ENCODE measurements at regions not wholly inside any gene's neighbourhood (a gene's known extent, or its start where the extent isn't known, plus 50 kb on each side); places are given as distances from the start of the nearest gene placed in this dataset.
A peak's percentile ranks its signal among the peaks of the same experiment; 100 is the strongest.

GRCh38 chr3:72487946-72488737 is 360.1 kb downstream of the SHQ1 start:
- Histone ChIP-seq H3K36me3 (ENCODE audit: control insufficient read depth, insufficient read depth, low read length) (no peaks in the 10 kb centered on the region), H3K27me3 (ENCODE audit: control insufficient read depth, insufficient read depth, low read length) (no peaks in the 10 kb centered on the region), H3K9me3 (ENCODE audit: control insufficient read depth, insufficient read depth, low read length) (no peaks in the 10 kb centered on the region), H3K4me3 (ENCODE audit: low read length) (no peak overlapping the region), H3K4me1 (ENCODE audit: control insufficient read depth, insufficient read depth, low read length) (peaks cover 16% of the 10 kb centered on the region), H3K27ac (ENCODE audit: low read length) (no peak overlapping the region)
- H3K36me3 Mint-ChIP-seq = no peaks in the 10 kb centered on the region
- H3K4me1 Mint-ChIP-seq = peaks cover 17 to 19% of the 10 kb centered on the region in 2 donors
- H3K9me3 Mint-ChIP-seq = no peaks in the 10 kb centered on the region
- no peak for TF ChIP-seq CTCF (IDR thresholded peaks at IDR 0.05)
- no peak overlapping the region for H3K4me3 Mint-ChIP-seq
- H3K27ac Mint-ChIP-seq = peak overlapping the region in 1 of 2 donors; percentile 56
- intact Hi-C loops (cut with micrococcal nuclease) = no loop called here
- no peak for DNase-seq
- H3K27me3 Mint-ChIP-seq (ENCODE audit: low read depth in 2 of 2) = no peaks in the 10 kb centered on the region
- WGBS (ENCODE audit: insufficient coverage) = 71% methylated on average over 9 of the region's 9 CpGs
- ATAC-seq = no peak

- no peak overlapping the region for H3K4me3 ChIP-seq (ENCODE audit: low read length)
- H3K4me1 Mint-ChIP-seq = peaks cover 26 to 28% of the 10 kb centered on the region in 2 donors
- WGBS (ENCODE audit: insufficient coverage) = 45% methylated on average over 11 of the region's 11 CpGs
- intact Hi-C loops (cut with micrococcal nuclease) = no loop called here
- DNase-seq = no peak
- H3K36me3 Mint-ChIP-seq = no peaks in the 10 kb centered on the region
- H3K4me3 Mint-ChIP-seq = no peak overlapping the region
- no peaks in the 10 kb centered on the region for H3K36me3 ChIP-seq (ENCODE audit: control insufficient read depth, insufficient read depth, low read length)
- peaks cover 24% of the 10 kb centered on the region for H3K4me1 ChIP-seq (ENCODE audit: control insufficient read depth, insufficient read depth, low read length)
- H3K27me3 ChIP-seq (ENCODE audit: control insufficient read depth, insufficient read depth, low read length) = no peaks in the 10 kb centered on the region
- H3K27ac ChIP-seq (ENCODE audit: low read length) = no peak overlapping the region
- no peaks in the 10 kb centered on the region for H3K9me3 ChIP-seq (ENCODE audit: control insufficient read depth, insufficient read depth, low read length)
- no peaks in the 10 kb centered on the region for H3K9me3 Mint-ChIP-seq
- H3K27ac Mint-ChIP-seq = peak overlapping the region in 1 of 2 donors; percentile 56
- H3K27me3 Mint-ChIP-seq (ENCODE audit: low read depth in 2 of 2) = no peaks in the 10 kb centered on the region
- TF ChIP-seq CTCF (IDR thresholded peaks at IDR 0.05) = no peak
- peak; percentile 45 to 73 (median 52) for ATAC-seq
Observed at GRCh38 chr3:72487078-72487765, 361.0 kb downstream of the SHQ1 start.

- Mint-ChIP-seq H3K27ac (peak overlapping the region in 1 of 2 donors; percentile 16), H3K4me1 (peaks cover 26 to 28% of the 10 kb centered on the region in 2 donors), H3K27me3 (ENCODE audit: low read depth in 2 of 2) (no peaks in the 10 kb centered on the region), H3K36me3 (no peaks in the 10 kb centered on the region), H3K9me3 (no peaks in the 10 kb centered on the region), H3K4me3 (no peak overlapping the region)
- Histone ChIP-seq H3K27ac (ENCODE audit: low read length) (no peak overlapping the region), H3K4me1 (ENCODE audit: control insufficient read depth, insufficient read depth, low read length) (peaks cover 21% of the 10 kb centered on the region), H3K27me3 (ENCODE audit: control insufficient read depth, insufficient read depth, low read length) (no peaks in the 10 kb centered on the region), H3K4me3 (ENCODE audit: low read length) (no peak overlapping the region), H3K9me3 (ENCODE audit: control insufficient read depth, insufficient read depth, low read length) (no peaks in the 10 kb centered on the region), H3K36me3 (ENCODE audit: control insufficient read depth, insufficient read depth, low read length) (no peaks in the 10 kb centered on the region)
- intact Hi-C loops (cut with micrococcal nuclease) = no loop called here
- TF ChIP-seq CTCF (IDR thresholded peaks at IDR 0.05) = no peak
- no peak for DNase-seq
- ATAC-seq = no peak
- 89% methylated on average over 2 of the region's 2 CpGs for WGBS (ENCODE audit: insufficient coverage)
Observed at GRCh38 chr3:72485641-72486040, 362.6 kb downstream of the SHQ1 start.
